Left renal pelvis (tissue), 4 donors: ENCODE measurements at regions not wholly inside any gene's neighbourhood (a gene's known extent, or its start where the extent isn't known, plus 50 kb on each side); places are given as distances from the start of the nearest gene placed in this dataset.

ENCODE experiments used
- DNase-seq, 4 donors: peaks; one replicate each; pipeline ENCODE4 v3.0.0-alpha.2; 2013; ENCODE audit warnings: low read depth in 4 of 4, low spot score in 3 of 4

- DNase-seq, result no peak
Observed at GRCh38 chr13:109541081-109541480, 245.3 kb downstream of the IRS2 start.

- DNase-seq, result no peak
Observed at GRCh38 chr13:109537584-109537983, 248.8 kb downstream of the IRS2 start.

- no peak for DNase-seq
Observed at GRCh38 chr13:109533350-109533749, 253.0 kb downstream of the IRS2 start.

- DNase-seq, result no peak
Observed at GRCh38 chr13:109529964-109530363, 256.4 kb downstream of the IRS2 start.

GRCh38 chr13:109521719-109522118 lies 264.7 kb downstream of the IRS2 start:
- DNase-seq, result no peak

GRCh38 chr13:109517517-109517916 lies 268.9 kb downstream of the IRS2 start:
- no peak for DNase-seq

GRCh38 chr13:109516186-109516585 lies 270.2 kb downstream of the IRS2 start:
- DNase-seq, result no peak

- DNase-seq, result no peak
Observed at GRCh38 chr13:109510013-109510412, 276.4 kb downstream of the IRS2 start.

GRCh38 chr13:109509154-109509900 lies 277.1 kb downstream of the IRS2 start:
- no peak for DNase-seq

GRCh38 chr13:109500146-109500773 lies 286.1 kb downstream of the IRS2 start:
- DNase-seq, result no peak

GRCh38 chr13:109497917-109498316 lies 288.5 kb downstream of the IRS2 start:
- DNase-seq, result no peak

GRCh38 chr13:109496216-109496615 lies 290.2 kb downstream of the IRS2 start:
- DNase-seq, result no peak

GRCh38 chr13:109494925-109495369 lies 291.4 kb downstream of the IRS2 start:
- DNase-seq, result no peak

GRCh38 chr13:109485136-109485794 lies 301.1 kb downstream of the IRS2 start:
- no peak for DNase-seq

GRCh38 chr13:109483284-109483683 lies 303.1 kb downstream of the IRS2 start:
- DNase-seq, result no peak

- DNase-seq, result no peak
Observed at GRCh38 chr13:109481040-109481439, 305.3 kb downstream of the IRS2 start.

GRCh38 chr13:109480011-109480955 lies 306.1 kb downstream of the IRS2 start:
- no peak for DNase-seq

- DNase-seq, result no peak
Observed at GRCh38 chr13:109479534-109479933, 306.8 kb downstream of the IRS2 start.

- DNase-seq, result no peak
Observed at GRCh38 chr13:109476001-109476400, 310.4 kb downstream of the IRS2 start.

- no peak for DNase-seq
Observed at GRCh38 chr13:109468123-109468522, 318.3 kb downstream of the IRS2 start.

GRCh38 chr13:109465148-109465547 lies 321.2 kb downstream of the IRS2 start:
- no peak for DNase-seq
